Chondrocyte (in vitro differentiated cells): ENCODE measurements at regions not wholly inside any gene's neighbourhood (a gene's known extent, or its start where the extent isn't known, plus 50 kb on each side); places are given as distances from the start of the nearest gene placed in this dataset.
"Not testable (repeated sequence)": the region's sequence is repeated elsewhere in the genome, so short reads cannot be mapped to it uniquely, and the experiment has no call there.

Experiments
- DNase-seq: peaks from one replicate; pipeline ENCODE4 v3.0.0; 2021; ENCODE audit warnings: mixed read lengths, low spot score
- H3K27ac Mint-ChIP-seq: one replicate; pipeline ENCODE4 v1.8.0; 2021; ENCODE audit warnings: mild to moderate bottlenecking, moderate library complexity, mixed read lengths; ENCODE audit not compliant: unreplicated experiment
- H3K27me3 Mint-ChIP-seq: 2 replicates; pipeline ENCODE4 v1.8.0; 2021; ENCODE audit warnings: low read depth, mixed read lengths
- H3K36me3 Mint-ChIP-seq: 2 replicates; pipeline ENCODE4 v1.8.0; 2021; ENCODE audit warnings: low read depth, mixed read lengths
- H3K4me1 Mint-ChIP-seq: 2 replicates; pipeline ENCODE4 v1.8.0; 2021; ENCODE audit warnings: low read depth, mild to moderate bottlenecking, mixed read lengths
- H3K4me3 Mint-ChIP-seq: one replicate; pipeline ENCODE4 v1.8.0; 2021; ENCODE audit warnings: mild to moderate bottlenecking, moderate library complexity, mixed read lengths; ENCODE audit not compliant: unreplicated experiment
- H3K9me3 Mint-ChIP-seq: 2 replicates; pipeline ENCODE4 v1.8.0; 2021; ENCODE audit warnings: low read depth, mixed read lengths
- TF ChIP-seq, protein P1 (sequence below): fragments of 200-600 bp; sonication (generic); IDR thresholded peaks from 2 replicates; pipeline ENCODE4 v1.5.0; 2021; ENCODE audit warnings: antibody characterized with exemption, mild to moderate bottlenecking, moderate library complexity

DNA sequence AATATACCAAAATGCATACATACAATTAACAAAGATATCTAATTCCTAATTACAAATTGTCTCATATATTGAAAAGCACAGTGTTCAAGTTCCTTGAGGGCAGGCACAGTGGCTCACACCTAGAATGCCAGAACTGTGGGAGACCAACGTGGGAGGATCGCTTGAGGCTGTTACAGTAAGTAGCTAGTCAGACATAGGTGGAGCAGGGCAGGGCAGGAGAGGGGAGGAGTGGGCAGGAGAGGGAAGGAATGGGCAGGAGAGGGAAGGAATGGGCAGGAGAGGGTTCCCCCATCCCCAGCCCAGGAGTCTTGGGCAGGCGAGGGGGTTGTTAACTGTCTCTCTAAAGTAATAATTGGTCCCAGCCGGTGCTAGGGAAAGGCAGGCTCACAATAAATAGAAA is 325.9 kb downstream of the GOLGA6L6 start:
- not testable (repeated sequence) for DNase-seq, H3K27me3 Mint-ChIP-seq, H3K9me3 Mint-ChIP-seq, H3K36me3 Mint-ChIP-seq, H3K4me3 Mint-ChIP-seq, H3K27ac Mint-ChIP-seq, H3K4me1 Mint-ChIP-seq

DNA sequence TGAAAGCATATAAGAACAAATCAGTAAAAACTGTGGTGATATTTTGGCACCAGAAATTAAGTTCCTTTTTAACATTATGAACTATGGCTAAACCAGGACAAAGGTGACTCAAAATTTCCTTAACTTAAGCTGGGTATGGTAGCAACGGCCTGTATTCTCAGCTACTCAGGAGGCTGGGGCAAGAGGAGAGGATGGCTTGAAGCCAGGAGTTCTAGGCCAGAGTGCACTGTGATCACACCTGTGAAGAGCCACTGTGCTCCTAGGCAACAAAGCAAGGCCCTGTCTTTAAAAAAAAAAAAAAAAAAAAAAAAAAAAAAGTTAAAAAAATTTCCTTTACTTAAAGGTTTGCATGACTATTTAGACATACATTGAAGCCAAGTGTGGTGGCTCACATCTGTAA is 327.5 kb downstream of the GOLGA6L6 start:
- H3K27ac Mint-ChIP-seq, H3K4me1 Mint-ChIP-seq, DNase-seq, H3K36me3 Mint-ChIP-seq, H3K4me3 Mint-ChIP-seq, H3K27me3 Mint-ChIP-seq: not testable (repeated sequence)
- H3K9me3 Mint-ChIP-seq: peaks cover 16% of the 10 kb centered on the region

DNA sequence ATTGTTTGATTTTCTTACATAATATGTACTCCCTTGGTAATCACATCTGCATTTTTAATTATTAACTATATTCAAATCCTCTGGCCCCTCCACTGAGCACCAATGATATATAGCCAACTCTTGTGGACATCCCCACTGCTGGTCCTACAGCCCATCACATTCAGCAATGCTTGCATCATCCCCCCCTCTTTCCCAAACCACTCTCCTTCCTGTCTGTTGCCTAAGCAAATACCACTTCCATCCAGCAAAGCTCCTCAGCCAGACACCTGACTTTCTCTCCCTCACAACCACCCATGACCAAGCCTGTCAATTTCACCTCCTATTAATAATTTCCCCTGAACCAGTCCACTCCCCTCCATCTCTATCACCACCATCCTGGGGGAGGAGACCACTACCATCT is 330.1 kb downstream of the GOLGA6L6 start:
- H3K36me3 Mint-ChIP-seq, H3K27ac Mint-ChIP-seq, H3K4me3 Mint-ChIP-seq, H3K4me1 Mint-ChIP-seq, H3K27me3 Mint-ChIP-seq, DNase-seq: not testable (repeated sequence)
- peaks cover 20% of the 10 kb centered on the region for H3K9me3 Mint-ChIP-seq

DNA sequence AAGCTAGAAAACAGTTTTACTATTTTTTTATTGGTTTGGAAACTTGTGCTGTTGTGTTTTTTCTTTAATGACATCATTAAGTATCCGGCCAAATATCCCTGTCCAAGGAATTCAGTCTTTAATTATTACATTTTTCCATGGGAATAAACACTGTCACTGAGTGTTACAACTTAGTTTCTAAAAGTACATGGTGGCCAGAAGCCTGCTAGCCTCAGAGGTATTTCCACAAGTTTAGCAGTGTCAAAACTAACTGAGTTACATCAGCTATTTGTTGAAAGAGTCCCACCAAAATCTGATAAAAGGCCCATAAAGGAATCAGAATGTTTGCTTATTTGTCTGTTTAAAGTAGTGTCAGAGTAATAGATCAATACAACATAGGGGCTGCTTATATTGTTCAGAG is 331.6 kb downstream of the GOLGA6L6 start:
- H3K36me3 Mint-ChIP-seq, DNase-seq, H3K4me3 Mint-ChIP-seq, H3K4me1 Mint-ChIP-seq, H3K27me3 Mint-ChIP-seq, H3K27ac Mint-ChIP-seq: not testable (repeated sequence)
- peaks cover 20% of the 10 kb centered on the region for H3K9me3 Mint-ChIP-seq

DNA sequence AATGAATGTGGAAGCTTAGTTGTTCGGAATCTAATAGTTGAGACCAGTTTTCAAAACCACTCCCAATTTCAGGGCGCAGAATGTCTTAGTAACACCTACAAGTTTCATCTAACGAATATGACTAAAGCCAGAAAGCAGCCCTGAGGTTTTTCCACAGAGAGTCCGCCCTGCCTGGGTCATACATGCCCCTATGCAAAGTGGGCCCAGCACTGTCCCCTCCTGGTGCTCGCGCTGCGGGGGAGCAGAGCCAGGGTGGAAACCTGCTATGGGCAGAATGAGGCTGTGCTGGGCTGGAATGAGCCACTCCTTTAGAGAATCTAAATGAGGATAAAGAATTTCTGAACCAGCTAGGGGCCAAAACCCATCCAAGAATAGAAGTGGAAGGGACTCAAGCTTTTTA is 334.0 kb downstream of the GOLGA6L6 start:
- not testable (repeated sequence) for H3K27ac Mint-ChIP-seq, H3K36me3 Mint-ChIP-seq, DNase-seq, H3K4me1 Mint-ChIP-seq, H3K4me3 Mint-ChIP-seq, H3K27me3 Mint-ChIP-seq
- peaks cover 20% of the 10 kb centered on the region for H3K9me3 Mint-ChIP-seq

DNA sequence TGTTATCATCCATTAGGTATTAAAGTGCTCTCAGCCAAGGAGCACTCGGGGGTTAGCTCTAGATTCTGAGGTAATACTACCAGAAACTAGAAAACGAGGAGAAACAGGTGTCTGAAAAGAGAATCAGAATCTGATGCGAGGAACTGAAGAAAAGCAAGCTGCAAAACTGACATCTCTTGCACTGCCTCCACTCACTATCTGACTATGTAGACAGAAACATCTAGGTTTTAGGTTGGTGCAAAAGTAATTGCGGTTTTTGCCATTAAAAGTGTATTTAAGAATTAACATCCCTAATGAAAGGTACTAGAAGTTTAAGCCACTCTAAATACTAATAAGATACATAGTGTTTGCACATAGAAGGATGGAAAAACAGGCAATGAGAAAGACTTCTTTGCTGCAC is 334.4 kb downstream of the GOLGA6L6 start:
- not testable (repeated sequence) for DNase-seq, H3K36me3 Mint-ChIP-seq, H3K27me3 Mint-ChIP-seq, H3K4me3 Mint-ChIP-seq, H3K27ac Mint-ChIP-seq, H3K4me1 Mint-ChIP-seq
- peaks cover 20% of the 10 kb centered on the region for H3K9me3 Mint-ChIP-seq

DNA sequence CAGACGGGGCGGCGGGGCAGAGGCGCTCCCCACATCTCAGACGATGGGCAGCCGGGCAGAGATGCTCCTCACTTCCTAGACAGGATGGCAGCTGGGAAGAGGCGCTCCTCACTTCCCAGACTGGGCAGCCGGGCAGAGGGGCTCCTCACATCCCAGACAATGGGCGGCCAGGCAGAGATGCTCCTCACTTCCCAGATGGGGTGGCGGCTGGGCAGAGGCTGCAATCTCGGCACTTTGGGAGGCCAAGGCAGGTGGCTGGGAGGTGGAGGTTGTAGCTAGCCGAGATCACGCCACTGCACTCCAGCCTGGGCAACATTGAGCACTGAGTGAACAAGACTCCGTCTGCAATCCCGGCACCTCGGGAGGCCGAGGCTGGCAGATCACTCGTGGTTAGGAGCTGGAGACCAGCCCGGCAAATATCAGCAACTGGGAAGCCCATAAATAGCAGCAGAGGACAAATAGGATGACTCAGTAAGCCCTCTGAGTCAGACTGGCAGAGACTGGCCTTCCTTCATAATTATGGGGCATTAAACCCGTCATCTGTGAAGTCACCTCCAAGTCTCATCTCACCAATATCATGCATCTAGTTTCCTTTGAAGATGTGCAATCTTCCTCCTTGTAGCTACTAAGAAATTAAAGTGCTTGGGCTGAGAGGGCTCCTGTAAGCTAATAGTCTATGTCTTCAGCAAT is 337.3 kb downstream of the GOLGA6L6 start:
- not testable (repeated sequence) for H3K36me3 Mint-ChIP-seq, H3K27ac Mint-ChIP-seq, H3K4me3 Mint-ChIP-seq, H3K27me3 Mint-ChIP-seq, DNase-seq, H3K4me1 Mint-ChIP-seq
- H3K9me3 Mint-ChIP-seq: peaks cover 10% of the 10 kb centered on the region

DNA sequence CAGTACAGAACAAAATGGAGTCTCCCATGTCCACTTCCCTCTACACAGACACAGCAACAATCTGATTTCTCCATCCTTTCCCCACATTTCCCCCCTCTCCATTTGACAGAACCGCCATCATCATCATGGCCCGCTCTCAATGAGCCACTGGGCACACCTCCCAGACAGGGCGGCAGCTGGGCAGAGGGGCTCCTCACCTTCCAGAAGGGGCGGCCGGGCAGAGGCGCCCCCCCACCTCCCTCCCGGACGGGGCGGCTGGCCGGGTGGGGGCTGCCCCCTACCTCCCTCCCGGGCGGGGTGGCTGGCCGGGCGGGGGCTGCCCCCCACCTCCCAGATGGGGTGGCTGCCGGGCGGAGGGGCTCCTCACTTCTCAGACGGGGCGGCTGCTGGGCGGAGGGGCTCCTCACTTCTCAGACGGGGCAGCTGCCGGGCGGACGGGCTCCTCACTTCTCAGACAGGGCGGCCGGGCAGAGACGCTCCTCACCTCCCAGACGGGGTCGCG is 337.9 kb downstream of the GOLGA6L6 start:
- DNase-seq, H3K36me3 Mint-ChIP-seq, H3K27ac Mint-ChIP-seq, H3K4me3 Mint-ChIP-seq, H3K27me3 Mint-ChIP-seq, H3K4me1 Mint-ChIP-seq: not testable (repeated sequence)
- H3K9me3 Mint-ChIP-seq: peaks cover 10% of the 10 kb centered on the region

DNA sequence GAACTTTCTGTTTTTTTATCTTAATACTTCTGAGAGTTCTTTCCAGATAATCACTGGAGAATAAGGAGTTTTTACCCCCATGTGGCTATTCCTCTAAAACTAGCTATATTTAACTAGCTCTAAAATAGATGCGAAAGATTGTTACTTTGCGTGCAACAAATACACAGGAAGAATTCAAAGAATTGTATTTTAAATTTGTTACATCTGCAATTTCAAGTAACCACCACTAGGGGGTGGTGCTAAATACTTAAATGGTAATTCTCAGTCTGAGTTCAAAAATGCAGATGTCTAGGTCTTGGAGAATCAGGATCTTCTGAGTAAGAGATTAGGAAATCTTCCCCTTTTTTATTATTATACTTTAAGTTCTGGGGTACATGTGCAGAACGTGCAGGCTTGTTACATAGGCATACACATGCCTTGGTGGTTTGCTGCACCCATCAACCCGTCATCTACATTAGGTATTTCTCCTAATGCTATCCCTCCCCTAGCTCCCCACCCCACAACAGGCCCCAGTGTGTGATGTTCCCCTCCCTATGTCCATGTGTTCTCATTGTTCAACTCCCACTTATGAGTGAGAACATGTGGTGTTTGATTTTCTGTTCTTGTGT is 346.9 kb downstream of the GOLGA6L6 start:
- TF ChIP-seq, protein P1, sequence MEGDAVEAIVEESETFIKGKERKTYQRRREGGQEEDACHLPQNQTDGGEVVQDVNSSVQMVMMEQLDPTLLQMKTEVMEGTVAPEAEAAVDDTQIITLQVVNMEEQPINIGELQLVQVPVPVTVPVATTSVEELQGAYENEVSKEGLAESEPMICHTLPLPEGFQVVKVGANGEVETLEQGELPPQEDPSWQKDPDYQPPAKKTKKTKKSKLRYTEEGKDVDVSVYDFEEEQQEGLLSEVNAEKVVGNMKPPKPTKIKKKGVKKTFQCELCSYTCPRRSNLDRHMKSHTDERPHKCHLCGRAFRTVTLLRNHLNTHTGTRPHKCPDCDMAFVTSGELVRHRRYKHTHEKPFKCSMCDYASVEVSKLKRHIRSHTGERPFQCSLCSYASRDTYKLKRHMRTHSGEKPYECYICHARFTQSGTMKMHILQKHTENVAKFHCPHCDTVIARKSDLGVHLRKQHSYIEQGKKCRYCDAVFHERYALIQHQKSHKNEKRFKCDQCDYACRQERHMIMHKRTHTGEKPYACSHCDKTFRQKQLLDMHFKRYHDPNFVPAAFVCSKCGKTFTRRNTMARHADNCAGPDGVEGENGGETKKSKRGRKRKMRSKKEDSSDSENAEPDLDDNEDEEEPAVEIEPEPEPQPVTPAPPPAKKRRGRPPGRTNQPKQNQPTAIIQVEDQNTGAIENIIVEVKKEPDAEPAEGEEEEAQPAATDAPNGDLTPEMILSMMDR: peak; percentile 68
- H3K27me3 Mint-ChIP-seq, H3K4me1 Mint-ChIP-seq, DNase-seq, H3K36me3 Mint-ChIP-seq, H3K4me3 Mint-ChIP-seq, H3K27ac Mint-ChIP-seq: not testable (repeated sequence)
- peaks cover 16% of the 10 kb centered on the region for H3K9me3 Mint-ChIP-seq
